K562 (cell line): ENCODE measurements at regions not wholly inside any gene's neighbourhood (a gene's known extent, or its start where the extent isn't known, plus 50 kb on each side); places are given as distances from the start of the nearest gene placed in this dataset.
"Not testable (repeated sequence)": the region's sequence is repeated elsewhere in the genome, so short reads cannot be mapped to it uniquely, and the experiment has no call there.

ENCODE experiments used
- ATAC-seq: fragments of 200-7000 bp; cut with Tn5 transposase; 3 replicates; pipeline ENCODE4 v1.9.1; 2020; ENCODE audit warnings: moderate library complexity
- BruUV-seq: library from RNA; stranded (reverse); fragments of 400-500 nt; replicated peaks from 2 replicates; lab custom pipeline; 2021; lab: Mats Ljungman, UMichigan
- CTCF ChIA-PET: fragments of 300-600 bp; formaldehyde crosslinking; extraction: SDS; loops from one replicate; lab custom pipeline; 2021; ENCODE audit warnings: low intra/inter-chr PET ratio; lab: Yijun Ruan, JAX
- POLR2A ChIA-PET: fragments of 300-600, 350-650 bp; sonication (Branson Sonifier 250); formaldehyde crosslinking; extraction: SDS; loops from one replicate; lab custom pipeline; 2021; ENCODE audit warnings: antibody characterized with exemption, inconsistent platforms; lab: Yijun Ruan, JAX
- DNase-seq, 4 experiments: peaks; one replicate each; pipeline versions ENCODE4 v3.0.0 to v3.0.0-alpha.2; 2011 to 2018; ENCODE audit warnings: low spot score in 3 of 4, mixed read lengths in 3 of 4; ENCODE audit errors: extremely low read depth in 1 of 4
- FAIRE-seq: peaks from 2 replicates; lab custom pipeline; 2011; peaks lifted over from hg19 to GRCh38; lab: Jason Lieb, UNC
- H2AFZ ChIP-seq: 2 replicates; pipeline ENCODE4 v1.6.0; 2011; ENCODE audit warnings: low read depth, low read length, control low read depth, inconsistent platforms
- H3K27ac ChIP-seq: fragments of 200-600 bp; 3 replicates; pipeline ENCODE4 v1.8.0; 2011; ENCODE audit warnings: low read depth, mild to moderate bottlenecking, control low read depth, inconsistent platforms, low read length, moderate library complexity, mixed read lengths; ENCODE audit errors: extremely low read depth
- H3K27me3 ChIP-seq, 2 experiments: fragments of 300-600 bp in 1 of 2; 2 replicates in 1 of 2; 3 replicates in 1 of 2; pipeline versions ENCODE4 v1.6.0 to v1.8.0; 2011; ENCODE audit warnings: inconsistent platforms in 2 of 2, low read length in 2 of 2, mild to moderate bottlenecking in 1 of 2, mixed read lengths in 1 of 2, moderate library complexity in 1 of 2; ENCODE audit not compliant: control insufficient read depth in 2 of 2, insufficient read depth in 2 of 2
- H3K36me3 ChIP-seq: fragments of 300-600 bp; 3 replicates; pipeline ENCODE4 v1.8.0; 2011; ENCODE audit warnings: mild to moderate bottlenecking, low read length, inconsistent platforms; ENCODE audit not compliant: control insufficient read depth, insufficient read depth
- H3K4me1 ChIP-seq, 2 experiments: fragments of 200-600 bp in 1 of 2; replicated peaks in 1 of 2; 2 replicates in 1 of 2; 3 replicates in 1 of 2; pipeline versions ENCODE4 v1.5.1 to v1.8.0; 2011; ENCODE audit warnings: inconsistent platforms in 2 of 2, low read length in 2 of 2, mild to moderate bottlenecking in 1 of 2, mixed read lengths in 1 of 2, moderate library complexity in 1 of 2; ENCODE audit not compliant: control insufficient read depth in 2 of 2, insufficient read depth in 2 of 2
- H3K4me2 ChIP-seq: 2 replicates; pipeline ENCODE4 v1.6.1; 2011; ENCODE audit warnings: low read length, control low read depth, inconsistent platforms, mixed read lengths; ENCODE audit not compliant: insufficient read depth
- H3K4me3 ChIP-seq: fragments of 200-600 bp; sonication (generic), shearing (Covaris generic); 2 replicates; pipeline ENCODE4 v1.5.1; 2016; ENCODE audit warnings: control low read depth, inconsistent platforms
- H3K79me2 ChIP-seq: fragments of 200-600 bp; 3 replicates; pipeline ENCODE4 v1.8.0; 2011; ENCODE audit warnings: low read length, inconsistent platforms; ENCODE audit not compliant: control insufficient read depth, insufficient read depth
- H3K9ac ChIP-seq, 2 experiments: 2 replicates each; pipeline versions ENCODE4 v1.6.0 to v1.6.1; 2011; ENCODE audit warnings: low read depth in 2 of 2, low read length in 2 of 2, control low read depth in 1 of 2, inconsistent platforms in 1 of 2, mild to moderate bottlenecking in 1 of 2, mixed read lengths in 1 of 2; ENCODE audit not compliant: insufficient read depth in 1 of 2
- H3K9me1 ChIP-seq: one replicate; pipeline ENCODE4 v1.6.0; 2011; ENCODE audit warnings: inconsistent platforms, mild to moderate bottlenecking, low read length, moderate library complexity; ENCODE audit not compliant: control insufficient read depth, insufficient read depth
- H3K9me3 ChIP-seq: replicated peaks from 2 replicates; pipeline ENCODE4 v1.5.1; 2011; ENCODE audit warnings: low read depth, low read length, inconsistent platforms; ENCODE audit not compliant: control insufficient read depth, insufficient read depth
- H4K20me1 ChIP-seq: replicated peaks from 2 replicates; pipeline ENCODE4 v1.6.1; 2011; ENCODE audit warnings: low read length, inconsistent platforms, mixed read lengths; ENCODE audit not compliant: control insufficient read depth, insufficient read depth
- WGBS: fragments of 100-300 bp; shearing (Covaris generic); methylation state at CpG from one replicate; pipeline ENCODE4 v1.1.6; 2016; ENCODE audit warnings: low coverage, mixed read lengths; ENCODE audit not compliant: insufficient coverage; ENCODE audit errors: missing lambda C conversion rate; 5-methylcytosine and 5-hydroxymethylcytosine counted together
- in situ Hi-C: fragments of 300-500 bp; cut with MboI; formaldehyde crosslinking; loops from 4 replicates; pipeline ENCODE4 v1.15.0; 2018; ENCODE audit warnings: inconsistent platforms, mixed read lengths
- intact Hi-C: fragments of 100-400 bp; cut with micrococcal nuclease; formaldehyde crosslinking; loops from 2 replicates; pipeline ENCODE4 v1.14.2; 2022

- BruUV-seq, ATAC-seq, H3K4me1 ChIP-seq, H3K9ac ChIP-seq, H4K20me1 ChIP-seq, in situ Hi-C loops, H2AFZ ChIP-seq, H3K9me1 ChIP-seq, FAIRE-seq, H3K4me2 ChIP-seq, H3K27me3 ChIP-seq, H3K27ac ChIP-seq, H3K36me3 ChIP-seq, H3K79me2 ChIP-seq, DNase-seq, H3K9me3 ChIP-seq, CTCF ChIA-PET, H3K4me3 ChIP-seq, POLR2A ChIA-PET, intact Hi-C loops: not testable (repeated sequence)
- 40% methylated on average over 1 of the region's 11 CpGs for WGBS
These were observed 116.1 kb downstream of the NPIPA7 start for GRCh38 chr16:16494998-16495397.

- H3K4me1 ChIP-seq, DNase-seq, H3K4me3 ChIP-seq, CTCF ChIA-PET, H3K36me3 ChIP-seq, intact Hi-C loops, H3K27ac ChIP-seq, H3K9me3 ChIP-seq, H3K9me1 ChIP-seq, BruUV-seq, H2AFZ ChIP-seq, FAIRE-seq, H3K9ac ChIP-seq, H3K79me2 ChIP-seq, H3K4me2 ChIP-seq, H4K20me1 ChIP-seq, POLR2A ChIA-PET, H3K27me3 ChIP-seq: not testable (repeated sequence)
- in situ Hi-C loops = loop anchor here (10.0 to 25.0 kb wide), 3 partner anchors 1413 to 1863 kb away; partner anchors contain the start of genes BFAR, PARN and RRN3
- peak; percentile 80 for ATAC-seq
- WGBS = no CpG with 5 or more reads among the region's 8 CpGs
These were observed 120.9 kb downstream of the NPIPA7 start for GRCh38 chr16:16499875-16500274.

GRCh38 chr16:16507041-16507440 lies 128.1 kb downstream of the NPIPA7 start:
- H3K27me3 ChIP-seq, FAIRE-seq, H3K4me2 ChIP-seq, H4K20me1 ChIP-seq, BruUV-seq, CTCF ChIA-PET, H3K9me3 ChIP-seq, H3K9ac ChIP-seq, DNase-seq, POLR2A ChIA-PET, intact Hi-C loops, H3K4me1 ChIP-seq, H3K4me3 ChIP-seq, H3K36me3 ChIP-seq, H3K79me2 ChIP-seq, H2AFZ ChIP-seq, H3K9me1 ChIP-seq, H3K27ac ChIP-seq: not testable (repeated sequence)
- ATAC-seq = peak; percentile 34; the same call in 1 of the 3 replicates
- in situ Hi-C loops = loop anchor here (10.0 to 25.0 kb wide), 3 partner anchors 1420 to 1870 kb away; partner anchors contain the start of genes BFAR, PARN and RRN3
- WGBS = no CpG with 5 or more reads among the region's 1 CpG

GRCh38 chr16:16508344-16508743 lies 129.4 kb downstream of the NPIPA7 start:
- H3K27ac ChIP-seq, H4K20me1 ChIP-seq, FAIRE-seq, H3K9me1 ChIP-seq, H3K4me1 ChIP-seq, POLR2A ChIA-PET, BruUV-seq, H3K79me2 ChIP-seq, CTCF ChIA-PET, intact Hi-C loops, H3K4me2 ChIP-seq, H3K36me3 ChIP-seq, H3K4me3 ChIP-seq, H3K27me3 ChIP-seq, H3K9ac ChIP-seq, ATAC-seq, DNase-seq, H3K9me3 ChIP-seq, H2AFZ ChIP-seq: not testable (repeated sequence)
- in situ Hi-C loops = loop anchor here (10.0 to 25.0 kb wide), 3 partner anchors 1421 to 1871 kb away; partner anchors contain the start of genes BFAR, PARN and RRN3
- no CpG with 5 or more reads among the region's 2 CpGs for WGBS
